Naive B cell (primary cell): ENCODE measurements at regions not wholly inside any gene's neighbourhood (a gene's known extent, or its start where the extent isn't known, plus 50 kb on each side); places are given as distances from the start of the nearest gene placed in this dataset.
"Not testable (repeated sequence)": the region's sequence is repeated elsewhere in the genome, so short reads cannot be mapped to it uniquely, and the experiment has no call there.

Source experiments
- ATAC-seq, 2 donors: fragments of 150-1000 bp; cut with Tn5 transposase; 2 replicates each; pipeline ENCODE4 v1.10.0; 2021; ENCODE audit warnings: low read depth in 2 of 2, mild to moderate bottlenecking in 2 of 2, moderate library complexity in 2 of 2
- DNase-seq: peaks from one replicate; pipeline ENCODE4 v3.0.0; 2022
- H3K27ac Mint-ChIP-seq, 6 donors: one replicate each; pipeline ENCODE4 v1.8.0; 2020 to 2022; ENCODE audit warnings: mild to moderate bottlenecking in 6 of 6, mixed read lengths in 6 of 6, moderate library complexity in 5 of 6, inconsistent platforms in 2 of 6
- H3K27me3 Mint-ChIP-seq, 3 donors: one replicate each; pipeline ENCODE4 v1.8.0; 2021 to 2022; ENCODE audit warnings: mixed read lengths in 3 of 3, mild to moderate bottlenecking in 1 of 3
- H3K36me3 Mint-ChIP-seq, 2 donors: one replicate each; pipeline ENCODE4 v1.8.0; 2020 to 2022; ENCODE audit warnings: mixed read lengths in 2 of 2, inconsistent platforms in 1 of 2, mild to moderate bottlenecking in 1 of 2
- H3K4me1 Mint-ChIP-seq, 3 donors: one replicate each; pipeline ENCODE4 v1.8.0; 2020 to 2022; ENCODE audit warnings: mixed read lengths in 3 of 3, inconsistent platforms in 1 of 3, mild to moderate bottlenecking in 1 of 3, moderate library complexity in 1 of 3
- H3K4me3 Mint-ChIP-seq, 8 donors: one replicate each; pipeline ENCODE4 v1.8.0; 2020 to 2022; ENCODE audit warnings: mild to moderate bottlenecking in 8 of 8, mixed read lengths in 8 of 8, moderate library complexity in 8 of 8, inconsistent platforms in 2 of 8
- H3K9me3 Mint-ChIP-seq, 7 donors: one replicate each; pipeline ENCODE4 v1.8.0; 2020 to 2022; ENCODE audit warnings: mixed read lengths in 7 of 7, mild to moderate bottlenecking in 5 of 7, inconsistent platforms in 2 of 7, moderate library complexity in 1 of 7

GRCh38 chr12:90485560-90485959, 469.4 kb downstream of the CCER1 start:
- DNase-seq (no peak), ATAC-seq (no peak)
- no peaks in the 10 kb centered on the region for H3K36me3 Mint-ChIP-seq
- H3K27ac Mint-ChIP-seq = no peak overlapping the region
- H3K9me3 Mint-ChIP-seq = peaks cover 0 to 23% (median 7%) of the 10 kb centered on the region in 7 donors
- peaks cover 0 to 4% (median 0%) of the 10 kb centered on the region in 3 donors for H3K27me3 Mint-ChIP-seq
- no peaks in the 10 kb centered on the region for H3K4me1 Mint-ChIP-seq
- H3K4me3 Mint-ChIP-seq = no peak overlapping the region

GRCh38 chr12:90484094-90484493, 470.9 kb downstream of the CCER1 start:
- Mint-ChIP-seq H3K36me3 (no peaks in the 10 kb centered on the region), H3K4me1 (no peaks in the 10 kb centered on the region), H3K27me3 (peaks cover 0 to 4% (median 0%) of the 10 kb centered on the region in 3 donors), H3K9me3 (peaks cover 0 to 12% (median 1%) of the 10 kb centered on the region in 7 donors), H3K4me3 (no peak overlapping the region), H3K27ac (no peak overlapping the region)
- DNase-seq (no peak), ATAC-seq (no peak)

- ATAC-seq = no peak
- H3K9me3 Mint-ChIP-seq = peaks cover 0 to 3% (median 0%) of the 10 kb centered on the region in 7 donors
- H3K27ac Mint-ChIP-seq = no peak overlapping the region
- H3K27me3 Mint-ChIP-seq = peaks cover 0 to 4% (median 0%) of the 10 kb centered on the region in 3 donors
- H3K4me3 Mint-ChIP-seq = no peak overlapping the region
- H3K36me3 Mint-ChIP-seq = no peaks in the 10 kb centered on the region
- no peak for DNase-seq
- H3K4me1 Mint-ChIP-seq = no peaks in the 10 kb centered on the region
Observed at GRCh38 chr12:90481748-90482147, 473.2 kb downstream of the CCER1 start.

GRCh38 chr12:90479237-90479636, 475.7 kb downstream of the CCER1 start:
- ATAC-seq (no peak), DNase-seq (no peak)
- Mint-ChIP-seq H3K4me1 (no peaks in the 10 kb centered on the region), H3K27ac (no peak overlapping the region), H3K9me3 (peaks cover 0 to 3% (median 0%) of the 10 kb centered on the region in 7 donors), H3K4me3 (no peak overlapping the region), H3K36me3 (no peaks in the 10 kb centered on the region), H3K27me3 (no peaks in the 10 kb centered on the region)

GRCh38 chr12:90473831-90474230, 481.1 kb downstream of the CCER1 start:
- Mint-ChIP-seq H3K27ac (no peak overlapping the region), H3K4me3 (no peak overlapping the region), H3K36me3 (no peaks in the 10 kb centered on the region), H3K27me3 (no peaks in the 10 kb centered on the region), H3K9me3 (peaks cover 0 to 12% (median 4%) of the 10 kb centered on the region in 7 donors), H3K4me1 (no peaks in the 10 kb centered on the region)
- ATAC-seq (no peak), DNase-seq (no peak)

GRCh38 chr12:90460681-90461080, 494.3 kb downstream of the CCER1 start:
- Mint-ChIP-seq H3K4me1 (no peaks in the 10 kb centered on the region), H3K4me3 (no peak overlapping the region), H3K36me3 (no peaks in the 10 kb centered on the region), H3K27me3 (no peaks in the 10 kb centered on the region), H3K27ac (no peak overlapping the region), H3K9me3 (peaks cover 0 to 5% (median 0%) of the 10 kb centered on the region in 7 donors)
- DNase-seq (no peak), ATAC-seq (no peak)

GRCh38 chr12:90456248-90456647, 498.7 kb downstream of the CCER1 start:
- ATAC-seq = no peak
- no peak overlapping the region for H3K27ac Mint-ChIP-seq
- H3K4me1 Mint-ChIP-seq = no peaks in the 10 kb centered on the region
- no peaks in the 10 kb centered on the region for H3K36me3 Mint-ChIP-seq
- no peak overlapping the region for H3K4me3 Mint-ChIP-seq
- H3K27me3 Mint-ChIP-seq = no peaks in the 10 kb centered on the region
- DNase-seq = no peak
- H3K9me3 Mint-ChIP-seq = peaks cover 0 to 2% (median 0%) of the 10 kb centered on the region in 7 donors

- ATAC-seq (no peak), DNase-seq (no peak)
- no peak overlapping the region for H3K4me3 Mint-ChIP-seq
- no peaks in the 10 kb centered on the region for H3K27me3 Mint-ChIP-seq
- H3K4me1 Mint-ChIP-seq = no peaks in the 10 kb centered on the region
- H3K36me3 Mint-ChIP-seq = no peaks in the 10 kb centered on the region
- no peak overlapping the region for H3K27ac Mint-ChIP-seq
- H3K9me3 Mint-ChIP-seq = peaks cover 0 to 2% (median 0%) of the 10 kb centered on the region in 7 donors
Observed at GRCh38 chr12:90455756-90456155, 499.2 kb downstream of the CCER1 start.

- Mint-ChIP-seq H3K4me3 (no peak overlapping the region), H3K27me3 (no peaks in the 10 kb centered on the region), H3K27ac (no peak overlapping the region)
Observed at GRCh38 chr12:90449611-90450010, 505.4 kb downstream of the CCER1 start.

GRCh38 chr12:90443466-90443865, 511.5 kb downstream of the CCER1 start:
- H3K27ac Mint-ChIP-seq, H3K4me3 Mint-ChIP-seq, H3K27me3 Mint-ChIP-seq, DNase-seq, H3K4me1 Mint-ChIP-seq, H3K36me3 Mint-ChIP-seq, ATAC-seq: not testable (repeated sequence)
- H3K9me3 Mint-ChIP-seq = peaks cover 2 to 29% (median 5%) of the 10 kb centered on the region in 7 donors

More at GRCh38 chr12:90449611-90450010, 505.4 kb downstream of the CCER1 start:
- DNase-seq (no peak), ATAC-seq (no peak)
- H3K36me3 Mint-ChIP-seq = no peaks in the 10 kb centered on the region
- peaks cover 0 to 7% (median 2%) of the 10 kb centered on the region in 7 donors for H3K9me3 Mint-ChIP-seq
- no peaks in the 10 kb centered on the region for H3K4me1 Mint-ChIP-seq

- H3K27me3 Mint-ChIP-seq = no peaks in the 10 kb centered on the region
- H3K4me3 Mint-ChIP-seq = no peak overlapping the region
- ATAC-seq (no peak), DNase-seq (no peak)
- peaks cover 2 to 24% (median 8%) of the 10 kb centered on the region in 7 donors for H3K9me3 Mint-ChIP-seq
- no peak overlapping the region for H3K27ac Mint-ChIP-seq
- peaks cover 0 to 5% of the 10 kb centered on the region in 2 donors for H3K36me3 Mint-ChIP-seq
- H3K4me1 Mint-ChIP-seq = no peaks in the 10 kb centered on the region
Observed at GRCh38 chr12:90441431-90441830, 513.5 kb downstream of the CCER1 start.

- DNase-seq (no peak), ATAC-seq (no peak)
- Mint-ChIP-seq H3K27ac (no peak overlapping the region), H3K9me3 (peaks cover 0 to 2% (median under 1%) of the 10 kb centered on the region in 7 donors), H3K36me3 (no peaks in the 10 kb centered on the region), H3K27me3 (no peaks in the 10 kb centered on the region), H3K4me1 (no peaks in the 10 kb centered on the region), H3K4me3 (no peak overlapping the region)
Observed at GRCh38 chr12:90428881-90429280, 526.1 kb downstream of the CCER1 start.

- no peak overlapping the region for H3K4me3 Mint-ChIP-seq
- H3K36me3 Mint-ChIP-seq = no peaks in the 10 kb centered on the region
- DNase-seq (no peak), ATAC-seq (no peak)
- H3K9me3 Mint-ChIP-seq = no peaks in the 10 kb centered on the region
- no peaks in the 10 kb centered on the region for H3K27me3 Mint-ChIP-seq
- H3K4me1 Mint-ChIP-seq = no peaks in the 10 kb centered on the region
- no peak overlapping the region for H3K27ac Mint-ChIP-seq
Observed at GRCh38 chr12:90428465-90428864, 526.5 kb downstream of the CCER1 start.

GRCh38 chr12:90423965-90424364, 531.0 kb downstream of the CCER1 start:
- H3K36me3 Mint-ChIP-seq = no peaks in the 10 kb centered on the region
- no peak for ATAC-seq
- H3K4me3 Mint-ChIP-seq = no peak overlapping the region
- H3K9me3 Mint-ChIP-seq = peaks cover 0 to 1% (median 0%) of the 10 kb centered on the region in 7 donors
- no peaks in the 10 kb centered on the region for H3K4me1 Mint-ChIP-seq
- H3K27ac Mint-ChIP-seq = no peak overlapping the region
- no peak for DNase-seq
- no peaks in the 10 kb centered on the region for H3K27me3 Mint-ChIP-seq

- Mint-ChIP-seq H3K36me3 (no peaks in the 10 kb centered on the region), H3K27me3 (no peaks in the 10 kb centered on the region), H3K4me1 (no peaks in the 10 kb centered on the region), H3K4me3 (no peak overlapping the region), H3K9me3 (peaks cover 0 to 4% (median under 1%) of the 10 kb centered on the region in 7 donors), H3K27ac (no peak overlapping the region)
- DNase-seq (no peak), ATAC-seq (no peak)
Observed at GRCh38 chr12:90410962-90411361, 544.0 kb downstream of the CCER1 start.
